GM18498 (cell line): ENCODE measurements at regions not wholly inside any gene's neighbourhood (a gene's known extent, or its start where the extent isn't known, plus 50 kb on each side); places are given as distances from the start of the nearest gene placed in this dataset.

Source experiments
- ATAC-seq: cut with Tn5 transposase; IDR thresholded peaks from one replicate; pipeline ENCODE4 v1.9.1; 2021; ENCODE audit warnings: mild to moderate bottlenecking, moderate library complexity; ENCODE audit not compliant: unreplicated experiment

DNA sequence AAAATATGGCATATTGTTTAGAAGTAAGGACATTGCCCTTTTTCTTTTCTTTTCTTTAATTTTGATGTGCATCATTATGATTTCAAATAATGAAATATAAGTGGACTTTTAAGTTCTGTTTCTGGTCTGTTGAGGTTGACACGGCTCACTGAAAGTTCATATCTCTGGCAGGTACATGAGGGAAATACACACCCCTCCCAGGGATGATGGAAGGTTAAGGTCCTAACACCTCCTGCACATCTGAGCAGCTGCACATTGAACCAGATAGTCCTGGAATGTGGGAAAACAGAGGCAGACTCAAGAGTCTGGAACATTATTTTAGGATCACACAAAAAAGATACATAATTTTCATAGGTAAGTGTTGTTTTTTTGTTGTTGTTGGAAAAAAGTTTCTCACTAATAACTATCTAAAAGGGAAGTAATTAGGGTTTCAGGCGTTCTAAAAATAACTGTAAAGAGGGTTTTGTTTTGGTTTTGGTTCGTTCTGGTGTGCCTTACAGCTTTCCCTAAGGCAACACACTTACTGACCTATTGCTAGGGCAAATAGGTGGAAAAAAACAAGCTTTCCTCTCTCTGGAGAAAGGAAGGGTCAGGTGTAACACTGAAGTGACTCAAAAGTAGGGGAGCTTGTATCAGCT, 201.2 kb upstream of the PRKCQ start:
- peak; percentile 65 for ATAC-seq

DNA sequence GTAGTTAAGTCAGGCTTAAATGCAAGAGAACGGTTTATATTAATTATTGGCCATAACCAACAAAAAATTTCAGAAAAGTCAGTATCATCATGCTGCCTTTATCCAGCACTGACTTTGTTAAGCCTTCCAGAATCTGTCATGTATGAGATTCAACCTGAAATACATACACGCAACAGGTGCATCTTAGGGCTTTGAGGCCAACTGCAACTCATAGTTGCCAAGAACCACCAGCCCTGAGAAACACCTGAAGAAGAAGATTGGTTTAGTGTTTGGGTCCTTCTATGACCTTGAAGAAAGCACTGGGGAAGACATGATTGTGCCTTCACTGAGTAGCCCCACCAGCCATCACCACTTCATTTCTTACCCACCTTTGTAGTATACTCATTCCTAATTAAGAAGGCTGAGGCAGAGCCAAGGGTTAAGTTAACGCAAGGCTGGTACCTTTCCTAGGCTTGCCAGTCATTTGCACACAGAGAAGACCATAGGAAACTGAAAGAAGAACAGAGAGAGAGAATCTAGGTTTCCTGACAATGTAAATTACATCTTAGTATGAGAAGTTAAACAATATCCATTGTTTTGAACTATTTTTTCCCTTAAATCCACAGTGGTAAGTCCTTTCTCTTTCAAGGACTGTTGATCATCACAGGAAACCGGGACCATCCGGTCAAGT, 200.1 kb upstream of the PRKCQ start:
- ATAC-seq, result peak; percentile 52

DNA sequence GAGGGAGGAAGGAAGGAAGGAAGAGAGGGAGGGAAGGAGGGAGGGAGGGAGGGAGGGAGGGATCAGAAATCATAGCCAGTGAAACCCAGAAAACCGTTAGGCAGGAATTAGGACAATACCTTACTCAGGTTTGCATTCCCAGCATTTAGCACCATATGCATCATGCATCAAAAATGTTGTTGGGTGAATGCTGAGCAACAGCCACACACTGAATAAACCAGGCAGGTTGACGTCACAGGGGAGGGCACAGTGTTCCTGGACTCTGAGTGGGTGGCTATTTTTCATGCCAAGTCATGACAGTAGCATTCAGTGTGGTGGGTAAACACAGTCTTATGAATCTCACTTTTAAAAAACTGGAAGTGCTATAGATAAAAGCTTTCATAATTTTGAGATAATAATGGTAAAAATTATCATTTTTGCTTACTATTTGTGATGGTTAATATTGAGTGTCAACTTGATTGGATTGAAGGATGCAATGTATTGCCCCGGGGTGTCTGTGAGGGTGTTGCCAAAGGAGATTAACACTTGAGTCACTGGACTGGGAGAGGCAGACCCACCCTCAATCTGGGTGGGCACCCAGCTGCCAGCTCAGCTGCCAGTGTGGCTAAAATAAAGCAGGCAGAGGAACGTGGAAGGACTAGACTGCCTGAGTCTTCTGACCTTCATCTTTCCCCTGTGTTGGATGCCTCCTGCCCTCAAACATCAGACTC, 199.1 kb upstream of the PRKCQ start:
- ATAC-seq, result no peak

DNA sequence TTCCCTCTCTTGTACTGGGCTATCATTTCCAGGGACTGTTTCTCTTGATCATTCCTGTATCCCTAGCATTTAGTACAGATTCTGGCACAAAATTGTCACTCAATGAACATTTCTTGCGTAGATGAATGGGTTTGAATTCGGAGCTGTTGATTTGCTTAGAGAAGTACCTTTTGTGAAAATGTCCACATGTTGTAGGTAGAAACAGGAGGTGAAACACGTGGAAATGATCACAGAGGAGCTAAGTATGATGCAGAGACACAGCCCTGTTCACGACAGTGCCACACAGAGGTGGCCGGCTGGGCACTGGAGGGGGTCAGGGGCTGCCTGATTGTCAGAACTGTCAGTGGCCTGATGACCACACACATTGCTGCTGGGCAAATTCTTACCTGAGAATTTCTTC, 196.1 kb upstream of the PRKCQ start:
- no peak for ATAC-seq

DNA sequence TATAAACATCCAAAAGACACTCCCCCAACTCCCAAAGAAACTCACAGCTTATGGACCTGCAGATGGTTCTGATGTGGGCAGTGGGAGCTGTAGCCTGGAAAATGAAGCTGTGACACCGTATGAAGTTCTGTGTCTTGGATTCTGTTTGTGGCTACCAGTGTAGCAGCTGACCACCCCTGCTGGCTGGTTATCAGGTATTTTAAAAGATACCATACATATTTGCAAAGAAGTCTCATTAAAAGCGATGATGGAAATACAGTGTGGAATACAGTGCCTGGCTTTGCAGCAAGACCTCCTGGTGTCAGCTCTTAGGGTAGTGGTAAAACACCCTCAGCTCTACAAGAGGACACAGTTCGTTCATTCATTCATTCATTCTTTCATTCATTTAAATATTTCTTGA, 194.3 kb upstream of the PRKCQ start:
- no peak for ATAC-seq

DNA sequence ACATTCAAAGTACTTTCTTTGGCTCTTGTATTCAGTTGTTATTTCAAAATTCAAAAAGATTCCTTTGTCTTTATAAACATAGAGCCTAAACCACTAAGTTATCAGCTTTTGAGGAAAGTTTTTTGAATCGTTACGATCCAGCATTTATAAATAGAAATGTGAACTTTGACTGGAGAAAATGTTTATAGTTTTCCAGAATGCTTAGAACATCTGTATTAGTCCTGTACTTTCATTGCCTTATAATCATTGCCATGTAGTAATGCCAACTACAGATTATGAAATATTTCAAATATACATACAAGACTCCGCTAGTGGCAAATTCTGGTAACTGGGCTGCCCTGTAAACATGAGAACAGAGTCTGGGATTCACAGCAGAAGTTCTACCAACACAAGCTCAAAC, 191.3 kb upstream of the PRKCQ start:
- no peak for ATAC-seq

DNA sequence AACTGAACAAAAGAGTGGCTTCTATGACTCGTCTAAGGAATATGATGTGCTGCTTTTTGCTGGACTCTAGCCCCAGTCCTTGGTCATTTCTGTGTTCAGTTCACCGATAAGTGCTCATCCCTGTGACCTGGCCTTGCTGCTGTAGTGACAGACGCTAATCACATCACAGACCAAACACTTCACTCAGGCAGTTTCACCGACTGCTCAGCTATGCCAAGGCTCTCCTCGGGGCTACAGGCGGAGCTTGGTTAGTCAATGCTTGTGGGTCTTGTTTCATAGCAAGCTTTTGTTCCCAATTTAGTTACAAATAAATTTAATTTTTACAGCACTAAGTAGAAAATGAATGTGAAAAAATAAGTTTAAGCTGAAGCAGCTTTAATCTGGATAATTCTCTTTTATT, 190.8 kb upstream of the PRKCQ start:
- ATAC-seq, result no peak

DNA sequence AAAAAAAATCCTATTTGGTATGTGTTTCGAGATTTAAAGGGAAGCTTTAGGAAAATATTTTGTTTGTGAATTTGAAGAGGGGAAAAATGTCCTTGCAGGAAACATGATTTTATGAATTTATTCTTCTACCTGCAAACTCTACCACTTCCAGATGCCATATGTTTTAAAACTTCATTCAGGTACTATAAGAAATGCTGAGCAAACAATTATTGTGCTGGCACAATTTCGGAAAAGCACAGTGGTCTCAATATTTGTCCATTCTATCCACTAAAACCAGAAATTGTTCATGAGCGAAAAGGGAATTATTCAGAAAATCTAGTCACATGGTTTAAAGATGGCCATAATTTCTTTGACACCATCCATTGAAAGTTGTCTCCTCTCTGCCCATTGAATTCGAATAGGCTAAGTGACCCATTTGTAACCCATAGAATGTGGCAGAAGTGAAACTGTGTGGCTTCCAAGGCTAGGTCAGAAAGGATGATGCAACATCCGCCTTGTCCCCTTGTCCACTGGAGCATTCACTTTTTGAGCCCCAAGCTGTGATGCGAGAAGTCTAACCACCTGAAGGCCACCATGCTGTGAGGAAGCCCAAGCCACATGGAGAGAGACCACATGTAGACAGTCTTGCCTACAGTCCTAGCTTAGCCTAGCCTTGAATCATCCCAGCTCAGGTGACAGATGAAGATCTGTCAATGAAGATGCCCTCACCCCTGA, 189.8 kb upstream of the PRKCQ start:
- ATAC-seq, result no peak

DNA sequence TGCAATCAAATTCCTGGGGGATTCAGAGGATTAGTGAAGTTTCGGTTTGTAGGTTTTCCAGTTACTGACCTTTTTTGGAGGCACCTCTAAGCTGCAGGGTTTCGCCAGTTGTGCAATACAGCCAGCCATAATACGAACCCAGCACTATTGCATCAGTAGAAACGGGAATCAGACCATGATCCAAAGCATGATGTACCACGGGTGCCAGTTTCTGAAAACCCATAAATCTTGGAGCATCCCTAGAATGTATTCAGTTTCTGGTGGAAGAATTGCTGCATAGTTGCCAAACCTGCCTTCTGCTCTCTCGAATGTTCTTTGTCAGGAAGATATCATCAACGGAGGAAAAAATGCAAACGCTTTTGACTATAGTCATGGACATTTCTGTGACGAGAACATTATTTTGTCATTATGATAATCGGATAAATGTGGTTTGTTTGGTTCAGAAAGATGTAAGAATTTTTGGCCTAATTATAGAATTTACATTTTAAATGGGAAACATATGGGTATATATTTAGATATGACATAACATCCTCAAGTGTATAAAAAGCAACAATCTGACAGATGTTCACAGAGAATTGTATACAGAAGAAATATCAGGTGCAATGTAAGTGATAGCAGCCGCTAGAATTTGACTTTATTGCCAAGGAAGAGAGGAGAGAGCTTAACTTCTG, 186.2 kb upstream of the PRKCQ start:
- no peak for ATAC-seq

DNA sequence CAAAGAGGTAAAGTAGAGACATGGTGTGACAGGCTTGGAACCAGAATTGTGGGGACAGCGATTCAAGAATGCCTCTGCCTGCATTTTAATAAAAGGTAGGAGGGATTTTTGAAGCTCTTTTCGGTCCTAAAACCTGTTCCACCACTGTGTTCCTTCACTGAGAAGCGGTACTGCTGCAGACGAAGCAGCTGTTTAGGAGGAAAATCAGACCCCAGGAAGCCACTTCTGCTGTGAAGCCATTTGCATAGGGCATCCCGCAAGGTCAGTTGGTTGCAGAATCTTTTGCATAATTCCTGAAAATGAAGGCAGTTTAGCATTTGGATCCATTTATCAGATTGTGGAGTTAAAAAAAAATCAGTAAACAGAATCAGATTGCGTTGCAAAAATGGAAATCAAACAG, 183.3 kb upstream of the PRKCQ start:
- ATAC-seq, result no peak

DNA sequence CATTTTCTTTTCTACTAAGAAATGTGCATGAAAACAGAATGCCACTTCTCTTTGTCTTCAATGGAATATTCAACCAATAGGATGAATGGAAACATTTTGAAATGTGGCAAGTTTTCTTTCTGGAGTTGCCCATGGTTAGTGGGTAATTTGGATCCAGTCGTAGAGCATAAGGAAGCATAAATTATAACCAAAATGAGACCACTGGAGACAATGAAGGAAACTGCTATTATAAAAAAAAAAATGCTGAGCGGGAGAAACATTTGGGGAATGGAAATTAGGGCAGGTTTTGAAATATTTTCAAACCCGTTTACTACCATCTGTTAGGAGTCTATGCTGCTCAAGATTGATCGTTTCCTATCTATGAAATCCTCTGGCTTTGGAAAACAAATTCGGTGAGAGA, 182.9 kb upstream of the PRKCQ start:
- ATAC-seq, result no peak

DNA sequence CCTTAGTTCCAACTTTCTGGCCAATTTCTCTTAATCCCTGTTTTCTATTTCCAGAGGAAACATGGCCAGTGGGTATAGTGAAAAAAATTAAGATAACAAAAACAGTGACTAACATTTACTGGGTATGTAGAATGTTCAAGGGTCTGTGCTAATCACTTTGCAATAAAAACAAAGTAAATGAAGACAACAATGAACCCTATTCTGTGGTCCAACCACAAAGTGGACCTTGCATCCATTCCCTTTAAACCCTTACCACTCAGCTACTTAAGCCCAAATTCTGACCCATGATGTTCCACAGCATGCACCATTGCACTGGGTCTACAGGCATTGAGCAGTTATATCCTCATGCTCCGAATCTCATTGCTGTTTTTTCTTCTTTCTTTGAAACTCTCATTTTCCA, 179.9 kb upstream of the PRKCQ start:
- no peak for ATAC-seq

DNA sequence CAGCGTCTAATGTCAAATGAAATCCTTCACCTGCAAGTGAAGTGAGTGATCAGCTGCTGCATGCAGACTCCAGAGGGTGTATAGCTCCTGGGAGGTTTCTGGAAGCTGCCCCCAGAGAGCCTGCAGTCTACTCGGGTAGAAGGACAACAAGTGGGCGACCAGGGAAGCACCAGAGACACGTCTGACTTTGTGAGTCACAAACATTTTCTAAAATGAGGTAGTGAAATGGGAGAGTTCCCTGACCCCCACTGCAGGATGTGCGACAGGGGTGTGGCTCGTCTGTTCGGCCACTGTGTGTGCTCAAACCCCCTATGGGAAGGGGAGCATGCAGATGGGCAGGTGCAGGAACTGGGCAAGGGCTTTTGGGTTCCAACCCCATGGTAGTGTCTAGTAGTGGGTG, 177.1 kb upstream of the PRKCQ start:
- ATAC-seq, result no peak

DNA sequence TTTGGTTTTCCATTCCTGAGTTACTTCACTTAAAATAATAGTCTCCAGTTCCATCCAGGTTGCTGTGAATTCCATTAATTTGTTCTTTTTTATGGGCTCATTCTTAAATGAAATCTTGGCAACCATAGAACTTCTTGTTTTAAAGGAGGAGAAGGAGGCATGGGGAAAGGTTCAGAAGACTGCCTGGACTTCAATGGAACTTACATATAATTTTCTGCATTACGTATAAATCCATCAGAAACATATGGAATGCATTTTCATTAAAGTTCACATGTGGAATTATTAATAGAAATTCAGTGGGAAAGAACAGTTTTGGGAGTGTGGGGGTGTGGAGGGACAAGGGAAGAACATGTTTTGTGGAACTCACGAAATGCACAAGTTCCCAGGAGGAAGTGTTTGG, 176.6 kb upstream of the PRKCQ start:
- no peak for ATAC-seq

DNA sequence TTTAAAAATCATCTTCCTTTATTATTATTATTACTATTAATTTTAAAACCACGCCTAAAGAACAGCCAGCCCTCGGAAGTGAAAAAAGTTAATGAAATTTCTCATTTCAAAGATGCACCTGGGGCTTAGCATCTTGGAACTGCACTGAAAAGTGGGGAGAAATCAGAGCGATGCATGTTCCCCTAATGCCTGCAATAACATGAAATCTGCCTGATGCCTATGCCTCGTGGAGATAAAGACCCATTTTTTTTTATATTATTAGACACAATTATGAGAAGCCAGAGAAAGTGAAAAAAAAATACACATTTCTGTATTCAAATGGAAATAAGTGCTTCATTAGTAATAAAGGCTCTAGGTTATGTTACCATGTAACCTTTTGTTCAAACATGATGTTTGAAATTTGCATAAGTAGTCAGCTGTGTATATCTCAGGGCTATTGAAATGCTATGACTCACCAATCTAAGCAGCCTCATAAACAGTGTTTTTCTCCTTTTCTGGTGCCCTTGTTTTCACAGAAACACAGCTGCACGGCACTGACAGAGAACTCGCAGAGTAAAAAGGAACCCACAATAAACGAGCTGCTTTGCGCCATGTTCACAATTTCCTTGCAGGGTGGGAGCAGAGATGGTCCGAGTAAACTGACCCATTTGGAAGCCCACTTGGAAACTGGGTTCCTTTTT, 175.8 kb upstream of the PRKCQ start:
- peak; percentile 46 for ATAC-seq

DNA sequence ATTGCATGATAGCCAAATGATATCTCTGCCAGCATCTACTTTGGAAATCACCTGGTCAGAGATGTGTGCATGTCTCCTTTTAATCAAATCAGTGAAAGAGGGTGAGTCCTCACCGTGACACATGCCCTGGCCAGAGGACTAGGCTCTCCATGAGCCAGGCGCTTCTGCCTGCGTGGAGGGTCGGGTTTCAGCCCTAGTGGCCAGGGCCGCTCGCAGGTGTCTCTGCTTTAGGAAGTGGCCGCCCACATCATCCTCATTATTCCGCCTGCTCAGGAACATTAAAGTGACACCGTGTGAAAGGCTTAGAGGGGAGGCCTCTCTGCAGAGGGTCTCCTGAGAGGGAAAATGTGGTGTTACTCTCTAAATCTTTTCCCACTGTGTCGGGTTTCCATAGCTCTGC, 173.6 kb upstream of the PRKCQ start:
- ATAC-seq, result no peak

DNA sequence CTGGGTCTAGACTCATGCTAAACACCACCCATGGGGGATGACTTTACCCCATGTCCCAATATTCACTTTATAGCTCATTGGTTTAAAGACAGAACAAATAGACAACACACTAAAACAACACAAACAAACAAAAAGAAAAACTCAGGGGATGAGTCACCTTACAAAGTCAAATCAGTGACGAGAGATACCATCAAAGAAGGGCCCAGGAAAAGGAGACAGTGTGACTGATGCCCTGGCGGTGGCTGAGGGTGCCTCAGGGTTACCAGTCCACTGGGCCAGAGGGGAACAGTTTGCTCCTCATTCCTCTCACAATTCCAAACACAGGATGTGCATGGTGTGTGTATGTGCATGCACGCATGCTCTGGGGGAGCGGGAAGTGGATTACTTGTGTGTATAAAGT, 171.3 kb upstream of the PRKCQ start:
- no peak for ATAC-seq

DNA sequence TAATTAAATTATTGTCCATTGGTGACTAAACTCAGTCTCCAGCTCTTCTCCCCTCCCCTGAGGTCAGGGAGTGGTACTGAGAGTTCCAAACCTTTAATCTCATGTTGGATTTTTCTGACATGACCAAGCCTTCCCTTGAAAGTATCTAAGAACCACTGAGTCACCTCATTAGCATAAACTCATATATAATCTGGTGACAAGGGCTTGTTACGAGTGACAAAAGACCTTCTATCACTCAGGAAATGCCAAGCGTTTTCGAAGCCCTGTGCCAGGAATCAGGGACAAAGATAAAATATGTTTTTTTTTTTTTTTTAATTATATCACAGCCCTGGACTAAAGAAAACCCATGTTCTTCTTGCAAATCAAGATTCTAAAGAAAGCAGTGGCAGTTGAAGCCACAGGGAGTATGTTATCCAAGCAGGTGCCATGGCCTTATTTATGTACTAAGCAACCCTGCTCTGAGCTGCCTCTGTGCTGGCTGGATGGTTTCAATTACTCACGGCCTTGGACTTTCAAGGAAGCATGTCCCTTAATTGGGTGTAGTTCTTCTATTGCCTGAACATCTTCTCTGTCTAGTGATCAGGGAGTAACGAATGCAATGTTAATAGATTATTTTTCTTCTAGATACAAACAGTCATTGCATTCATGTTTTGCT, 169.0 kb upstream of the PRKCQ start:
- no peak for ATAC-seq

DNA sequence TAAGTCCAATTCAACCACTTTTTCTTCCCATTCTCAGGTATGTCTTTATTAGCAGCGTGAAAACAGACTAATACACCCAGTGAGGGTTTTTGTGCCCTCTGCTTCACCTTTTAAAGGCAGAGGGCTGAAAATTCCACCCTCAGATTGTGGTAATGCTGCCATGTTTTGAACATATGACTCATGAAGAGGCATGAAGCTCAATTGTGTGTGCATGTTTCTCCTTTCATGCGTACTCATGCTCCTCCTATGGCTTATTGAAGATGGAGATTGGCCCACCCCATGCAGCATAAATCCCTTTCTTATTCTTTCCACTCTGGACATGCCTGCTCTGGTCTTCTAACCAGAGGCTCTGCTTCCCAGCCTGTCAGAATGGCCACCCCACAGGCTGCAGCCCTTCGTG, 168.0 kb upstream of the PRKCQ start:
- ATAC-seq, result no peak

DNA sequence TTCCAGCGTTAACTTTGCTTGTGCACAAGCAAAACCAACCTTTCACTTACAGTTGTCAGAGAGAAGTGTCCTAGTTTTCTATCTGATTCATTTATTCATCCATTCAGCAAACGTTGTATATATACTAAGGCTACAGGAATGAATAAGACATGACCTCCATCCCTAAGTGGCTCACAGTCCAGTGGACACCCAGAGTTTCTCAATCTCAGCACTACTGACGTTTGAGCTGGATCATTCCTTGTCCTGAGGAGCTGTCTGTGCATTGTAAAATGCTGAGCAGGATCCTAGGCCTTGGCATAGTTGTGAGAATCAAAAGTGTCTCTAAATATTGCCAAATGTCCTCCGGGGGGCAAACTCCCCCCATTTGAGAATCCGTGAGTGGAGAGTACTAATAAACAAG, 166.7 kb upstream of the PRKCQ start:
- no peak for ATAC-seq
